ENCODE measurements at regions not wholly inside any gene's neighbourhood (a gene's known extent, or its start where the extent isn't known, plus 50 kb on each side); places are given as distances from the start of the nearest gene placed in this dataset.

GRCh38 chr2:138155304-138155703 lies 191.0 kb downstream of the HNMT start:
- TF ChIP-seq CTCF (IDR thresholded peaks at IDR 0.05; ENCODE audit: insufficient read depth, low read length) (no peak), SPI1 (IDR thresholded peaks at IDR 0.05; ENCODE audit: borderline replicate concordance, low read depth) (no peak), REST (IDR thresholded peaks at IDR 0.05; ENCODE audit: insufficient replicate concordance, low read depth) (no peak), POLR2AphosphoS5 (IDR thresholded peaks at IDR 0.05; ENCODE audit: low read depth) (no peak), GABPA (IDR thresholded peaks at IDR 0.05; ENCODE audit: low read depth) (no peak)

Measured in HL-60 (cell line).